GM21367 (cell line): ENCODE measurements at regions not wholly inside any gene's neighbourhood (a gene's known extent, or its start where the extent isn't known, plus 50 kb on each side); places are given as distances from the start of the nearest gene placed in this dataset.
"Not testable (repeated sequence)": the region's sequence is repeated elsewhere in the genome, so short reads cannot be mapped to it uniquely, and the experiment has no call there.

Experiments
- ATAC-seq: cut with Tn5 transposase; IDR thresholded peaks from one replicate; pipeline ENCODE4 v1.9.1; 2021; ENCODE audit not compliant: unreplicated experiment

GRCh38 chr5:173667702-173668101 is 51.3 kb upstream of the BOD1 start:
- no peak for ATAC-seq

- ATAC-seq = no peak
Observed at GRCh38 chr5:173668245-173668800, 51.9 kb upstream of the BOD1 start.

- no peak for ATAC-seq
Observed at GRCh38 chr5:173668910-173669309, 52.5 kb upstream of the BOD1 start.

- ATAC-seq = no peak
Observed at GRCh38 chr5:173669483-173669882, 53.0 kb upstream of the BOD1 start.

GRCh38 chr5:173670130-173670651 is 53.7 kb upstream of the BOD1 start:
- ATAC-seq = no peak

- no peak for ATAC-seq
Observed at GRCh38 chr5:173670791-173671120, 54.3 kb upstream of the BOD1 start.

- no peak for ATAC-seq
Observed at GRCh38 chr5:173671121-173671949, 54.9 kb upstream of the BOD1 start.

GRCh38 chr5:173672166-173672565 is 55.7 kb upstream of the BOD1 start:
- no peak for ATAC-seq

- ATAC-seq = no peak
Observed at GRCh38 chr5:173672891-173673290, 56.4 kb upstream of the BOD1 start.

GRCh38 chr5:173673295-173674101 is 57.0 kb upstream of the BOD1 start:
- ATAC-seq = no peak

GRCh38 chr5:173675287-173675996 is 59.0 kb upstream of the BOD1 start:
- no peak for ATAC-seq

GRCh38 chr5:173676375-173676774 is 59.9 kb upstream of the BOD1 start:
- ATAC-seq = no peak

- ATAC-seq = no peak
Observed at GRCh38 chr5:173677125-173677672, 60.7 kb upstream of the BOD1 start.

GRCh38 chr5:173679909-173680630 is 63.6 kb upstream of the BOD1 start:
- ATAC-seq = peak; percentile 72

GRCh38 chr5:173680660-173681242 is 64.3 kb upstream of the BOD1 start:
- ATAC-seq = peak; percentile 60

- no peak for ATAC-seq
Observed at GRCh38 chr5:173682313-173682712, 65.9 kb upstream of the BOD1 start.

GRCh38 chr5:173684535-173684934 is 68.1 kb upstream of the BOD1 start:
- ATAC-seq = not testable (repeated sequence)

GRCh38 chr5:173686950-173687349 is 70.5 kb upstream of the BOD1 start:
- no peak for ATAC-seq

GRCh38 chr5:173688703-173689102 is 72.3 kb upstream of the BOD1 start:
- no peak for ATAC-seq
